LNCAP (cell line): ENCODE measurements at regions not wholly inside any gene's neighbourhood (a gene's known extent, or its start where the extent isn't known, plus 50 kb on each side); places are given as distances from the start of the nearest gene placed in this dataset.

Experiments
- TF ChIP-seq, protein P1 (sequence below): fragments of 450-650 bp; IDR thresholded peaks from 2 replicates; pipeline ENCODE4 v1.5.1; 2017; ENCODE audit warnings: mild to moderate bottlenecking

DNA sequence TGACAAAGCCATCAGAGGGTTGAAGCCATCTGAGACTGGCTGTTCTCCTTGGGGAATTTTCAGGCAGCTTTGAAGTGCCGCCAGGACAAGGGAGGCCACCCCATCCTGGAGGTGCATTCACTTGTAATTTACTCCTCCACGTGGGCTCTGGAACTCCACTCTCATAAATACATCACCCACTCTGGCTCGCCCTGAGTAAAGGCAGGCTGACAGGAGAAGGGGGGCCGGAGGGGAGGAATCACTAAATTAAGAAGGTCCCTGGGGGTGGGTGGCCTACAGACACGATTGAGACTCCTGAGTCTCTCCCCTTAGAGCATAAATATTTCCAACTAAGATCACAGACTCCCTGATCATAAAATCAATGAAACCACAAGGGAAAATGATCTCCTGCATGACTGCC, 56.3 kb upstream of the HNF1B start:
- TF ChIP-seq, protein P1, sequence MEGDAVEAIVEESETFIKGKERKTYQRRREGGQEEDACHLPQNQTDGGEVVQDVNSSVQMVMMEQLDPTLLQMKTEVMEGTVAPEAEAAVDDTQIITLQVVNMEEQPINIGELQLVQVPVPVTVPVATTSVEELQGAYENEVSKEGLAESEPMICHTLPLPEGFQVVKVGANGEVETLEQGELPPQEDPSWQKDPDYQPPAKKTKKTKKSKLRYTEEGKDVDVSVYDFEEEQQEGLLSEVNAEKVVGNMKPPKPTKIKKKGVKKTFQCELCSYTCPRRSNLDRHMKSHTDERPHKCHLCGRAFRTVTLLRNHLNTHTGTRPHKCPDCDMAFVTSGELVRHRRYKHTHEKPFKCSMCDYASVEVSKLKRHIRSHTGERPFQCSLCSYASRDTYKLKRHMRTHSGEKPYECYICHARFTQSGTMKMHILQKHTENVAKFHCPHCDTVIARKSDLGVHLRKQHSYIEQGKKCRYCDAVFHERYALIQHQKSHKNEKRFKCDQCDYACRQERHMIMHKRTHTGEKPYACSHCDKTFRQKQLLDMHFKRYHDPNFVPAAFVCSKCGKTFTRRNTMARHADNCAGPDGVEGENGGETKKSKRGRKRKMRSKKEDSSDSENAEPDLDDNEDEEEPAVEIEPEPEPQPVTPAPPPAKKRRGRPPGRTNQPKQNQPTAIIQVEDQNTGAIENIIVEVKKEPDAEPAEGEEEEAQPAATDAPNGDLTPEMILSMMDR = no peak

DNA sequence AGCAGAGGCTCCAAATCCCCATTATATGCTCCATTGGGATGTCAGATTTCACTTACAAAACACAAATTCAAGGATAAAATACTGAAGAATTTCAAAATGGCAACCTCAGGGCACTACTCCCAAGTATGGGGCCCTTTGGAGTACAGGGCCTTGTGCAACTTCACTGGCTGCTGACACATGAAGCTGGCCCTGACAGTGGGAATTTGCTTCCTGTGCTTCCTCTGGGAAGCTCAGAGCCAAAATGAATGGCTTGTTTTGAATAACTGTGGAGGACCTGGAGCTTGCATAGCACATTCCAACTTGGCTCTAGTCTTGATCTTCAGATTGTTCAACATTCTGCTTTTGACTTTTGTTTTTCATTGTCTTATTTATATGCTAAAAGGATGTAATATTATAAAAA, 52.3 kb upstream of the HNF1B start:
- TF ChIP-seq, protein P1 = no peak

DNA sequence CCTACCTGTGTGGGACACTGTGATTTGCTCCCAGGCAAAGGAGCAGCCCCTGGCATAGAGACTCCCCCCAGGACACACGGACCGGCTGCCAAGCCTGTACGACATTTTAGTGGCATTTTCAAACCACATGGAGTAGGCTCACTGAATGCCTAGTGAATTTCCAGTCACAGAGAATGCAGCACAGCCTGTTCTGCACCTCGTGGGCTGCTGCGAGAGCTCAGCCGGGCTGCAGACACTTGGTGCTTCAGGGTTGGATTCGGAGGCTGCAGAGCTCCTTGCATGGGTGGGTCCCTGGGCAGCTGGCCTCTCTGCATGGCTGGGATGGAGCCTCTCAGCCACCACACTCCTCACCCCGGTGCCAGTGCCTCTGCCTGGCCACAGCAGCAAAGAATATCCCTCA, 51.2 kb upstream of the HNF1B start:
- TF ChIP-seq, protein P1 = no peak
